WERI-Rb-1 (cell line): ENCODE measurements at regions not wholly inside any gene's neighbourhood (a gene's known extent, or its start where the extent isn't known, plus 50 kb on each side); places are given as distances from the start of the nearest gene placed in this dataset.

Experiments
- DNase-seq: peaks from one replicate; pipeline ENCODE4 v3.0.0-alpha.2; 2020
- H3K27ac ChIP-seq: fragments of 250-450 bp; sonication (Bioruptor Pico); 2 replicates; pipeline ENCODE4 v1.5.1; 2020; ENCODE audit warnings: mild to moderate bottlenecking, moderate library complexity
- H3K27me3 ChIP-seq: fragments of 250-450 bp; sonication (Bioruptor Pico); 2 replicates; pipeline ENCODE4 v1.5.1; 2021; ENCODE audit warnings: mild to moderate bottlenecking, low read depth, moderate library complexity; ENCODE audit not compliant: insufficient read depth, severe bottlenecking
- H3K36me3 ChIP-seq: fragments of 250-450 bp; sonication (Bioruptor Pico); 2 replicates; pipeline ENCODE4 v1.5.1; 2020; ENCODE audit warnings: mild to moderate bottlenecking, moderate library complexity
- H3K4me3 ChIP-seq: 2 replicates; pipeline ENCODE4 v1.5.1; 2011; ENCODE audit warnings: low read depth, mild to moderate bottlenecking, control low read depth, low read length
- H3K9me3 ChIP-seq: fragments of 250-450 bp; sonication (Bioruptor Pico); 2 replicates; pipeline ENCODE4 v1.5.1; 2021; ENCODE audit warnings: mild to moderate bottlenecking, moderate library complexity; ENCODE audit not compliant: severe bottlenecking
- TF ChIP-seq, protein P1 (sequence below): IDR thresholded peaks from 2 replicates; pipeline ENCODE4 v1.5.1; 2011; ENCODE audit warnings: low read depth, mild to moderate bottlenecking, control low read depth, inconsistent platforms, low read length

DNA sequence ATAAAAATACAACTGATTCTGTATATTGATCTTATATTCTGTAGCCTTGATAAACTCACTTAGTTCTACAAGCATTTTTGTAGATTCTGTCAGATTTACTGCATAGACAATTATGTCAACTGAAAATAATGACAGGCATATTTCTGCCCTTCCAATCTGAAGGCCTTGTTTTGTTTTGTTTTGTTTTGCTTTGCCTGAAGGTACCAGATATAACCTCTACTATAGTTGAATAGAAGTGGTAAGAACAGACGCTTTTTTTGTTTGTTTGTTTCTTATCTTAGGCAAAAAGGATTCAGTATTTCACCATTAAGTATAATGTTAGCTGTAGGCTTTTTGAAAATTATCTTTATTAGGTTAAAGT is 64.6 kb upstream of the RSPO3 start:
- no peak overlapping the region for H3K27ac ChIP-seq
- no peaks in the 10 kb centered on the region for H3K9me3 ChIP-seq
- H3K27me3 ChIP-seq, result no peaks in the 10 kb centered on the region
- TF ChIP-seq, protein P1, sequence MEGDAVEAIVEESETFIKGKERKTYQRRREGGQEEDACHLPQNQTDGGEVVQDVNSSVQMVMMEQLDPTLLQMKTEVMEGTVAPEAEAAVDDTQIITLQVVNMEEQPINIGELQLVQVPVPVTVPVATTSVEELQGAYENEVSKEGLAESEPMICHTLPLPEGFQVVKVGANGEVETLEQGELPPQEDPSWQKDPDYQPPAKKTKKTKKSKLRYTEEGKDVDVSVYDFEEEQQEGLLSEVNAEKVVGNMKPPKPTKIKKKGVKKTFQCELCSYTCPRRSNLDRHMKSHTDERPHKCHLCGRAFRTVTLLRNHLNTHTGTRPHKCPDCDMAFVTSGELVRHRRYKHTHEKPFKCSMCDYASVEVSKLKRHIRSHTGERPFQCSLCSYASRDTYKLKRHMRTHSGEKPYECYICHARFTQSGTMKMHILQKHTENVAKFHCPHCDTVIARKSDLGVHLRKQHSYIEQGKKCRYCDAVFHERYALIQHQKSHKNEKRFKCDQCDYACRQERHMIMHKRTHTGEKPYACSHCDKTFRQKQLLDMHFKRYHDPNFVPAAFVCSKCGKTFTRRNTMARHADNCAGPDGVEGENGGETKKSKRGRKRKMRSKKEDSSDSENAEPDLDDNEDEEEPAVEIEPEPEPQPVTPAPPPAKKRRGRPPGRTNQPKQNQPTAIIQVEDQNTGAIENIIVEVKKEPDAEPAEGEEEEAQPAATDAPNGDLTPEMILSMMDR, result no peak
- H3K4me3 ChIP-seq, result no peak overlapping the region
- no peaks in the 10 kb centered on the region for H3K36me3 ChIP-seq
- DNase-seq, result no peak

DNA sequence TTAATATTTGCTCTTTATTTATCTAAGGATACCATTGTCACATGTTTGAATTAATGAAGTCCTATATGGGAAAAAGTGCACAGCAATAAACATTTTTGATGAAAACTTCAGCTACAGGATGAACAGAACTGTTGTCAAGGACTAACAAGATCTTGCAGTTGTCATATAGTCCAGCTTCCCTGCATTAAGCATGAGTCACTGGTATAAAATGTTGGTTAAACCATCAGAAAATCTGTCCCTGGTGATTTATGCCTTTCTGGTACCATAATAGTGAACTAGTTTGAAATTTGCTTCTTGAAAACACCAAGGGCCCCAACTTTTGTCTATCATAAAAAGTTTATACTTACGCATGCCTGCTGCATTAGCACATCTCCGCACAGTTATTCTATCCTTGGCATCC is 60.4 kb upstream of the RSPO3 start:
- no peaks in the 10 kb centered on the region for H3K36me3 ChIP-seq
- no peak for DNase-seq
- no peaks in the 10 kb centered on the region for H3K9me3 ChIP-seq
- TF ChIP-seq, protein P1, result no peak
- no peak overlapping the region for H3K27ac ChIP-seq
- no peaks in the 10 kb centered on the region for H3K27me3 ChIP-seq
- H3K4me3 ChIP-seq, result no peak overlapping the region

DNA sequence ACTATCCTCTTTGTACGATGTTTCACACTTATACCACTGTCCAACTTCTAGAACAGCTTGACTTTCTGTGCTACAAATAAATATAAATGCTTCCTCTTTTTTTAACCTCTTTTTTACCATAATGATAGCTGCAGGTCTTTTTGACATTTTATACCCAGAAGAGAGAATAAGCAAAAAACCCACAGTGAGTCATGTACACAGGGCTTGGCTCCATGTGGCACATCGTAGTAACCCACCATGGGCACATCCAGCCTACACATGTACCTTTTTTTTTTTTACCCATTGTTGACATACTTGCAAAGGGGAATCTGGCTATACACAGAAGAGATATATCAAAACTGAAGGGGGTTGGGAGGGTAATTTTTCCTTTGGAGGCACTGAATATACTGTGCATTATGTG is 59.5 kb upstream of the RSPO3 start:
- no peak overlapping the region for H3K27ac ChIP-seq
- no peak overlapping the region for H3K4me3 ChIP-seq
- TF ChIP-seq, protein P1, result no peak
- no peaks in the 10 kb centered on the region for H3K9me3 ChIP-seq
- H3K27me3 ChIP-seq, result no peaks in the 10 kb centered on the region
- no peak for DNase-seq
- no peaks in the 10 kb centered on the region for H3K36me3 ChIP-seq
